IPS-15b (cell line): ENCODE measurements at regions not wholly inside any gene's neighbourhood (a gene's known extent, or its start where the extent isn't known, plus 50 kb on each side); places are given as distances from the start of the nearest gene placed in this dataset.

Experiments
- H3K27me3 ChIP-seq: one replicate; pipeline ENCODE4 v1.6.1; 2013; ENCODE audit warnings: low read length; ENCODE audit not compliant: control insufficient read depth, insufficient read depth
- H3K36me3 ChIP-seq: one replicate; pipeline ENCODE4 v1.6.1; 2013; ENCODE audit warnings: low read length; ENCODE audit not compliant: control insufficient read depth, insufficient read depth
- H3K4me1 ChIP-seq: one replicate; pipeline ENCODE4 v1.6.1; 2013; ENCODE audit warnings: mild to moderate bottlenecking, low read length; ENCODE audit not compliant: control insufficient read depth, insufficient read depth
- H3K4me3 ChIP-seq: one replicate; pipeline ENCODE4 v1.5.1; 2013; ENCODE audit warnings: low read depth, low read length
- H3K9ac ChIP-seq: one replicate; pipeline ENCODE4 v1.6.1; 2013; ENCODE audit warnings: low read depth, mild to moderate bottlenecking, low read length
- H3K9me3 ChIP-seq: one replicate; pipeline ENCODE4 v1.6.1; 2013; ENCODE audit warnings: mild to moderate bottlenecking, low read length; ENCODE audit not compliant: control insufficient read depth, insufficient read depth

GRCh38 chr13:40115426-40115825 lies 460.0 kb downstream of the COG6 start:
- Histone ChIP-seq H3K4me3 (no peak overlapping the region), H3K9ac (no peak overlapping the region), H3K4me1 (no peaks in the 10 kb centered on the region), H3K27me3 (no peaks in the 10 kb centered on the region), H3K9me3 (no peaks in the 10 kb centered on the region), H3K36me3 (no peaks in the 10 kb centered on the region)

- no peaks in the 10 kb centered on the region for H3K27me3 ChIP-seq
- no peaks in the 10 kb centered on the region for H3K36me3 ChIP-seq
- no peak overlapping the region for H3K4me3 ChIP-seq
- H3K9me3 ChIP-seq = no peaks in the 10 kb centered on the region
- no peak overlapping the region for H3K9ac ChIP-seq
- no peaks in the 10 kb centered on the region for H3K4me1 ChIP-seq
Observed at GRCh38 chr13:40116008-40116407, 460.5 kb downstream of the COG6 start.

DNA sequence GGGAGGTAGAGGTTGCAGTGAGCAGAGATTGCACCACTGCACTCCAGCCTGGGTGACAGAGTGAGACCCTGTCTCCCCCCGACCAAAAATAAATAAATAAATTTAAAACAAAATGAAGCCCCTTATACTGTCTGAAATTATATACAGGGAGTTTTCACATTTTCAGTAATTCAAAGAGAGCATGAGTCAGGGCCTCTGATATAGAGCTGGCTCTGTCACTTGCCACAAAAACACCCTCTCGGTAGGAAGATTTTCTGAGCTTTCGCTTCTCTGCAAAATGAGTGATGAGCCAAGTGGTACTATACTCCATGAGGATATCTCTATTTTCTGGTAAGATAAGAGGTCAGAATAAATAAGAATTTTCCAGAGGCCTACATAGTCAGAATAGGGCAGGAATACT lies 462.9 kb downstream of the COG6 start:
- Histone ChIP-seq H3K4me1 (no peaks in the 10 kb centered on the region), H3K36me3 (no peaks in the 10 kb centered on the region), H3K27me3 (no peaks in the 10 kb centered on the region), H3K9ac (no peak overlapping the region), H3K9me3 (no peaks in the 10 kb centered on the region), H3K4me3 (no peak overlapping the region)

DNA sequence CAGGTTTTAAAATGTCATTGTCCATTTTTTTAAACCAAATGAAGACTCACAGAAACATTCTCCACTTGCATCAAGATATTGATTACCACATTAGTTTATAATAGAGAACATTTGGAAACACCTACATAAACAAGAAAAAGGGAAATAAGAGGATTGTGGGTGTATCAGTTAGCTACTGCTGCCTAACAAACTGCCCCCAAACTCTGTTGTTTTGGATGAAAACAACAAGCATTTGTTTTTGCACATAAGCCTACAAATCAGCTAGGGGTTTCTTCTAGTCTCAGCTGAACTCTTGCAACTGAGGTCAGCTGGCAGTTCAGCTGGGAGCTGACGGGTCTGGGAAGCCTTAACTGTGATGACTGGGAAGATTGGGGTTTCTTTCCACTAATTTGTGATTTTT lies 464.4 kb downstream of the COG6 start:
- no peaks in the 10 kb centered on the region for H3K36me3 ChIP-seq
- no peak overlapping the region for H3K9ac ChIP-seq
- H3K4me1 ChIP-seq = no peaks in the 10 kb centered on the region
- H3K9me3 ChIP-seq = no peaks in the 10 kb centered on the region
- H3K27me3 ChIP-seq = no peaks in the 10 kb centered on the region
- H3K4me3 ChIP-seq = no peak overlapping the region

GRCh38 chr13:40120288-40120687 lies 464.8 kb downstream of the COG6 start:
- H3K27me3 ChIP-seq = no peaks in the 10 kb centered on the region
- no peaks in the 10 kb centered on the region for H3K4me1 ChIP-seq
- H3K4me3 ChIP-seq = no peak overlapping the region
- no peak overlapping the region for H3K9ac ChIP-seq
- no peaks in the 10 kb centered on the region for H3K36me3 ChIP-seq
- no peaks in the 10 kb centered on the region for H3K9me3 ChIP-seq

GRCh38 chr13:40120781-40121180 lies 465.3 kb downstream of the COG6 start:
- Histone ChIP-seq H3K9me3 (no peaks in the 10 kb centered on the region), H3K4me1 (no peaks in the 10 kb centered on the region), H3K9ac (no peak overlapping the region), H3K27me3 (no peaks in the 10 kb centered on the region), H3K4me3 (no peak overlapping the region), H3K36me3 (no peaks in the 10 kb centered on the region)

DNA sequence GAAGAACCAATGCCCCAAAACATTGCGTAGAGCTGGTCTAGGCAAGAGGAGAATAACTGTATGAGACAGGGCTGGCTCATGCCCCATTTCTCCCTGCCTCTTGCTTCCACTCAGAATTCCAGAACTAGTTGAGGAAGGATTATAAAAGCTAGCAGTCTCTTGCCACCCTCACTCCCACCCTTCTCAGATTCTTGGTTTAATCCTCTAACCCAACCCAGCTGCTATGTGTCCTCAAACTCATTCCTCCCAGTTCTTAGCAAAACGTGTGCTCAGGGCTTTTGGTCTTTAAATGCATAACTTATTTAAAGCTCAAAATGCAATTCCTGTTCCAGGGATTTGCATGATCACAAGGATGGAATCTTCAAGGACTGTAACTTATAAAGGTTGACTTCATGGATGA lies 466.3 kb downstream of the COG6 start:
- no peak overlapping the region for H3K9ac ChIP-seq
- no peaks in the 10 kb centered on the region for H3K36me3 ChIP-seq
- H3K9me3 ChIP-seq = no peaks in the 10 kb centered on the region
- H3K4me1 ChIP-seq = no peaks in the 10 kb centered on the region
- H3K4me3 ChIP-seq = no peak overlapping the region
- H3K27me3 ChIP-seq = no peaks in the 10 kb centered on the region

- H3K9ac ChIP-seq = no peak overlapping the region
- H3K4me1 ChIP-seq = no peaks in the 10 kb centered on the region
- no peaks in the 10 kb centered on the region for H3K9me3 ChIP-seq
- no peaks in the 10 kb centered on the region for H3K27me3 ChIP-seq
- H3K36me3 ChIP-seq = no peaks in the 10 kb centered on the region
- no peak overlapping the region for H3K4me3 ChIP-seq
Observed at GRCh38 chr13:40123962-40124632, 468.6 kb downstream of the COG6 start.

GRCh38 chr13:40124633-40125015 lies 469.2 kb downstream of the COG6 start:
- no peak overlapping the region for H3K4me3 ChIP-seq
- no peaks in the 10 kb centered on the region for H3K27me3 ChIP-seq
- no peaks in the 10 kb centered on the region for H3K4me1 ChIP-seq
- H3K36me3 ChIP-seq = no peaks in the 10 kb centered on the region
- H3K9ac ChIP-seq = no peak overlapping the region
- no peaks in the 10 kb centered on the region for H3K9me3 ChIP-seq

GRCh38 chr13:40125336-40125735 lies 469.9 kb downstream of the COG6 start:
- no peak overlapping the region for H3K9ac ChIP-seq
- H3K36me3 ChIP-seq = no peaks in the 10 kb centered on the region
- no peak overlapping the region for H3K4me3 ChIP-seq
- H3K27me3 ChIP-seq = no peaks in the 10 kb centered on the region
- no peaks in the 10 kb centered on the region for H3K9me3 ChIP-seq
- no peaks in the 10 kb centered on the region for H3K4me1 ChIP-seq

- no peak overlapping the region for H3K4me3 ChIP-seq
- no peak overlapping the region for H3K9ac ChIP-seq
Observed at GRCh38 chr13:40126306-40127085, 471.0 kb downstream of the COG6 start.

GRCh38 chr13:40127476-40127875 lies 472.0 kb downstream of the COG6 start:
- H3K27me3 ChIP-seq = no peaks in the 10 kb centered on the region
- H3K4me3 ChIP-seq = no peak overlapping the region
- H3K9ac ChIP-seq = no peak overlapping the region
- no peaks in the 10 kb centered on the region for H3K4me1 ChIP-seq
- H3K9me3 ChIP-seq = no peaks in the 10 kb centered on the region
- no peaks in the 10 kb centered on the region for H3K36me3 ChIP-seq

More at GRCh38 chr13:40126306-40127085, 471.0 kb downstream of the COG6 start:
- no peaks in the 10 kb centered on the region for H3K36me3 ChIP-seq
- H3K27me3 ChIP-seq = no peaks in the 10 kb centered on the region
- no peaks in the 10 kb centered on the region for H3K9me3 ChIP-seq
- H3K4me1 ChIP-seq = no peaks in the 10 kb centered on the region
